ENCODE measurements at regions not wholly inside any gene's neighbourhood (a gene's known extent, or its start where the extent isn't known, plus 50 kb on each side); places are given as distances from the start of the nearest gene placed in this dataset.

GRCh38 chr2:175449616-175450015 lies 268.1 kb upstream of the ATP5MC3 start:
- TF ChIP-seq CTCF (IDR thresholded peaks at IDR 0.05): no peak
- TF ChIP-seq POLR2AphosphoS5 (IDR thresholded peaks at IDR 0.05): no peak
- TF ChIP-seq POLR2A (IDR thresholded peaks at IDR 0.05; ENCODE audit: low read depth): no peak
- TF ChIP-seq EP300 (IDR thresholded peaks at IDR 0.05): no peak

All from esophagus muscularis mucosa (tissue), 4 donors.